ENCODE measurements at regions not wholly inside any gene's neighbourhood (a gene's known extent, or its start where the extent isn't known, plus 50 kb on each side); places are given as distances from the start of the nearest gene placed in this dataset.

DNA sequence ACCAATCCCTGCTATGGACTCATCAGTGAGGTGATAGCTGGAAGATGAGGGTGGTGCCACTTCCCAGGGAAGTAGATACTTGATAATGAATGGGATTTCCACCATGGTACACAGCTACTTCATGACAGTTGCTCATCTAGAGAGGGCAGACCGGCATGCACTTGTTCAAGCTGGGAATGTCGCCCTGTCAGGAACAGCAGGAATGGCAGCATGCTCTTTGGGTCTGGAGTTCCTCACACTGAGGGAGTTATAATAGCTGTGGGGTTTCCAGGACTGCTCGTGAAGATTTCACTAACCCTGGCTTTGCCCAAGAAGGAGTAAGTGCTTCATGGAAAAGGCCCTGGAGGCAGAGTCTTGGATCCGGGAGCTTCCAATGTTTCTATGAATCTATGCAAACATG is 129.2 kb downstream of the PSMG1 start:
- POLR2A ChIA-PET (ENCODE audit: unreplicated experiment): interaction anchor here (0.6 kb wide), 1 partner anchor 246 kb away, joined by 4 read pairs; no protein-coding TSS in a partner anchor
- H3K4me1 ChIP-seq (replicated peaks; ENCODE audit: insufficient read depth): peaks cover 8% of the 10 kb centered on the region; the same call in 1 of the 2 replicates
- no peaks in the 10 kb centered on the region for H4K20me1 ChIP-seq (ENCODE audit: insufficient read depth)
- DNase-seq: no peak
- no peaks in the 10 kb centered on the region for H3K9me3 ChIP-seq (ENCODE audit: insufficient read depth, low read depth)
- intact Hi-C loops (cut with micrococcal nuclease; ENCODE audit: unreplicated experiment): no loop called here
- H3K79me2 ChIP-seq (ENCODE audit: low read depth): no peaks in the 10 kb centered on the region
- CTCF ChIA-PET: no interaction called here
- no peak overlapping the region for H3K27ac ChIP-seq
- H3K9me2 ChIP-seq (ENCODE audit: insufficient read depth): no peaks in the 10 kb centered on the region
- BruUV-seq (replicated peaks): no TSS peak
- H3F3A ChIP-seq (ENCODE audit: insufficient read depth, low read depth): no peaks in the 10 kb centered on the region
- H3K27me3 ChIP-seq (ENCODE audit: insufficient read depth, low read depth): no peaks in the 10 kb centered on the region
- H3K4me2 ChIP-seq: no peak overlapping the region
- no peak overlapping the region for H2AFZ ChIP-seq
- TF ChIP-seq EZH2 (IDR thresholded peaks at IDR 0.05; ENCODE audit: low read depth): no peak
- TF ChIP-seq, protein P1, sequence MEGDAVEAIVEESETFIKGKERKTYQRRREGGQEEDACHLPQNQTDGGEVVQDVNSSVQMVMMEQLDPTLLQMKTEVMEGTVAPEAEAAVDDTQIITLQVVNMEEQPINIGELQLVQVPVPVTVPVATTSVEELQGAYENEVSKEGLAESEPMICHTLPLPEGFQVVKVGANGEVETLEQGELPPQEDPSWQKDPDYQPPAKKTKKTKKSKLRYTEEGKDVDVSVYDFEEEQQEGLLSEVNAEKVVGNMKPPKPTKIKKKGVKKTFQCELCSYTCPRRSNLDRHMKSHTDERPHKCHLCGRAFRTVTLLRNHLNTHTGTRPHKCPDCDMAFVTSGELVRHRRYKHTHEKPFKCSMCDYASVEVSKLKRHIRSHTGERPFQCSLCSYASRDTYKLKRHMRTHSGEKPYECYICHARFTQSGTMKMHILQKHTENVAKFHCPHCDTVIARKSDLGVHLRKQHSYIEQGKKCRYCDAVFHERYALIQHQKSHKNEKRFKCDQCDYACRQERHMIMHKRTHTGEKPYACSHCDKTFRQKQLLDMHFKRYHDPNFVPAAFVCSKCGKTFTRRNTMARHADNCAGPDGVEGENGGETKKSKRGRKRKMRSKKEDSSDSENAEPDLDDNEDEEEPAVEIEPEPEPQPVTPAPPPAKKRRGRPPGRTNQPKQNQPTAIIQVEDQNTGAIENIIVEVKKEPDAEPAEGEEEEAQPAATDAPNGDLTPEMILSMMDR (conservative IDR thresholded peaks at IDR 0.05): no peak
- H3K4me3 ChIP-seq: no peak overlapping the region
- H3K36me3 ChIP-seq (ENCODE audit: low read depth): no peaks in the 10 kb centered on the region

DNA sequence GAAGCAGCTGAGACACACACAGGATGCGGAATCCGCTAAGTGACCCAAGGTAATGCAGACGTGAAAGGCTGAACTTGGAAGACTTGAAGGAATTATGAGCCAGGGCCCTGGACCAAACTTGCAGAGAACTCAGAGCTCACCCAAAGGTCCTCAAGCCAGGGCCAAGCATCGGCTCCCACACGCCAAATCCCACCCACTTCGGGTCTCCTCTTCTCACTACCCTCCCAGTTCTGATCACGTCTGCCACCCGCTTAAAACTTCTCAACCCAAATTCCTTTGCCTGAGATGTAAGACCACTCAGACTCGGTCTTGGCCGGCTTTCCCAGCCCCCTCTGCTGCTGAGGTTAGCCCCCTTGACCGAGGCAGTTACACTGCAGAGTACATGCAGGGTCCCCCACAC is 130.1 kb downstream of the PSMG1 start:
- Histone ChIP-seq H3K4me3 (no peak overlapping the region), H3K9me3 (ENCODE audit: insufficient read depth, low read depth) (no peaks in the 10 kb centered on the region), H2AFZ (no peak overlapping the region), H3K79me2 (ENCODE audit: low read depth) (no peaks in the 10 kb centered on the region), H3K27ac (no peak overlapping the region), H4K20me1 (ENCODE audit: insufficient read depth) (no peaks in the 10 kb centered on the region), H3K4me1 (replicated peaks; ENCODE audit: insufficient read depth) (peaks cover 15% of the 10 kb centered on the region; the same call in 1 of the 2 replicates), H3K4me2 (no peak overlapping the region), H3K36me3 (ENCODE audit: low read depth) (no peaks in the 10 kb centered on the region), H3K9me2 (ENCODE audit: insufficient read depth) (no peaks in the 10 kb centered on the region), H3K27me3 (ENCODE audit: insufficient read depth, low read depth) (no peaks in the 10 kb centered on the region), H3F3A (ENCODE audit: insufficient read depth, low read depth) (no peaks in the 10 kb centered on the region)
- no peak for TF ChIP-seq EZH2 (IDR thresholded peaks at IDR 0.05; ENCODE audit: low read depth)
- TF ChIP-seq, protein P1 (conservative IDR thresholded peaks at IDR 0.05): no peak
- BruUV-seq (replicated peaks): no TSS peak
- ChIA-PET POLR2A (ENCODE audit: unreplicated experiment) (no interaction called here), CTCF (no interaction called here)
- DNase-seq: no peak
- intact Hi-C loops (cut with micrococcal nuclease; ENCODE audit: unreplicated experiment): no loop called here

DNA sequence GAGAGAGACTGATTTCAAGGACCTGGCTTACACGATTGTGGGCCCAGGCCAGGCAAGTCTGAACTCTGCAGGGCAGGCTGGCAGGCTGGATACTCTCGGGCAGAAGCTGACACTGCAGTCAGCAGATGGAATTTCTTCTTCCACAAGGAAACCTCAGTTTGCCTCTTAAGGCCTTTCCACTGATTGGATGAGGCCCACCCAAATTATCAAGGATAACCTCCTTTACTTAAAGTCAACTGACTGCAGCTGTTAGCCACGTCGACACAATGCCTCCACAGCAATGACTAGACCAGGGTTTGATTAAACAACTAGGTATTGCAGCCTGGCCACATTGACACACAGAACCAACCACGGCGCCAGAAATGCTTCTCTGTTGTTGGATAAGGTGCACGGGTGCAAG is 130.5 kb downstream of the PSMG1 start:
- Histone ChIP-seq H3K27ac (no peak overlapping the region), H3K4me3 (no peak overlapping the region), H3K9me3 (ENCODE audit: insufficient read depth, low read depth) (no peaks in the 10 kb centered on the region), H3K9me2 (ENCODE audit: insufficient read depth) (no peaks in the 10 kb centered on the region), H2AFZ (no peak overlapping the region), H3F3A (ENCODE audit: insufficient read depth, low read depth) (no peaks in the 10 kb centered on the region), H3K27me3 (ENCODE audit: insufficient read depth, low read depth) (no peaks in the 10 kb centered on the region), H4K20me1 (ENCODE audit: insufficient read depth) (no peaks in the 10 kb centered on the region), H3K4me1 (replicated peaks; ENCODE audit: insufficient read depth) (peaks cover 18% of the 10 kb centered on the region; the same call in 1 of the 2 replicates), H3K4me2 (no peak overlapping the region), H3K36me3 (ENCODE audit: low read depth) (no peaks in the 10 kb centered on the region), H3K79me2 (ENCODE audit: low read depth) (no peaks in the 10 kb centered on the region)
- no peak for DNase-seq
- no TSS peak for BruUV-seq (replicated peaks)
- TF ChIP-seq, protein P1 (conservative IDR thresholded peaks at IDR 0.05): no peak
- no peak for TF ChIP-seq EZH2 (IDR thresholded peaks at IDR 0.05; ENCODE audit: low read depth)
- POLR2A ChIA-PET (ENCODE audit: unreplicated experiment): no interaction called here
- CTCF ChIA-PET: no interaction called here
- intact Hi-C loops (cut with micrococcal nuclease; ENCODE audit: unreplicated experiment): no loop called here

Data from PC-9 (cell line).